Transverse colon (tissue), 4 donors: ENCODE measurements at regions not wholly inside any gene's neighbourhood (a gene's known extent, or its start where the extent isn't known, plus 50 kb on each side); places are given as distances from the start of the nearest gene placed in this dataset.
"Not testable (repeated sequence)": the region's sequence is repeated elsewhere in the genome, so short reads cannot be mapped to it uniquely, and the experiment has no call there.

ENCODE experiments used
- DNase-seq: peaks from one replicate; pipeline ENCODE4 v3.0.0-alpha.2; 2019
- H3K27ac ChIP-seq, 4 donors: fragments of 200-600 bp; sonication (generic); 2 replicates each; pipeline ENCODE4 v1.5.1; 2016 to 2018; ENCODE audit warnings: inconsistent platforms in 4 of 4
- H3K27me3 ChIP-seq: fragments of 200-600 bp; sonication (generic); 2 replicates; pipeline ENCODE4 v1.5.1; 2017; ENCODE audit warnings: inconsistent platforms
- H3K36me3 ChIP-seq, 4 donors: fragments of 200-600 bp; sonication (generic); 2 replicates each; pipeline ENCODE4 v1.5.1; 2017 to 2019; ENCODE audit warnings: inconsistent platforms in 4 of 4
- H3K4me1 ChIP-seq, 4 donors: fragments of 200-600 bp; sonication (generic); 2 replicates each; pipeline ENCODE4 v1.5.1; 2017 to 2020; ENCODE audit warnings: inconsistent platforms in 4 of 4
- H3K4me3 ChIP-seq, 4 donors: fragments of 200-600 bp; sonication (generic); 1 replicate in 1 of 4; 2 replicates in 3 of 4; pipeline versions ENCODE4 v1.5.1 to v1.6.1; 2017 to 2019; ENCODE audit warnings: inconsistent platforms in 4 of 4
- H3K9me3 ChIP-seq, 2 donors: fragments of 200-600 bp; sonication (generic); 2 replicates each; pipeline ENCODE4 v1.5.1; 2017 to 2019; ENCODE audit warnings: inconsistent platforms in 2 of 2
- EP300 ChIP-seq: sonication (generic); formaldehyde crosslinking; IDR thresholded peaks from one replicate; pipeline ENCODE4 v1.6.1; 2017; ENCODE audit warnings: antibody characterized with exemption, low read depth
- POLR2A ChIP-seq: fragments of 450-650 bp; IDR thresholded peaks from one replicate; pipeline ENCODE4 v1.6.1; 2016; ENCODE audit warnings: antibody characterized with exemption, mild to moderate bottlenecking, moderate library complexity
- POLR2AphosphoS5 ChIP-seq, 3 donors: sonication (generic); formaldehyde crosslinking; IDR thresholded peaks; one replicate each; pipeline ENCODE4 v1.6.1; 2016; ENCODE audit warnings: antibody characterized with exemption in 3 of 3
- WGBS, 2 donors: methylation state at CpG; one replicate each; pipeline ENCODE4 v1.1.5; 2018; ENCODE audit warnings: low coverage in 1 of 2; 5-methylcytosine and 5-hydroxymethylcytosine counted together
- in situ Hi-C, 4 donors: fragments of 200-750 bp; cut with MboI; loops; one replicate each; pipeline versions ENCODE4 v1.15.0 to v1.15.1; 2017; ENCODE audit warnings: low sequenced_read_pairs in 3 of 4, low pct_ligation_motif_present in 1 of 4, low pct_unique_long_range_greater_than_20kb in 1 of 4
- intact Hi-C: fragments of 100-400 bp; cut with DNase I; formaldehyde crosslinking; loops from one replicate; pipeline ENCODE4 v1.15.1; 2023; ENCODE audit warnings: low total_unique reads
- TF ChIP-seq, protein P1 (sequence below), 5 experiments: fragments of 200-600 bp in 3 of 5; fragments of 450-650 bp in 2 of 5; sonication (generic) in 3 of 5; IDR thresholded peaks; 1 replicate in 2 of 5; 2 replicates in 3 of 5; pipeline ENCODE4 v1.5.1; 2016 to 2017; ENCODE audit warnings: antibody characterized with exemption in 5 of 5, inconsistent platforms in 3 of 5, mild to moderate bottlenecking in 2 of 5, moderate library complexity in 1 of 5

DNA sequence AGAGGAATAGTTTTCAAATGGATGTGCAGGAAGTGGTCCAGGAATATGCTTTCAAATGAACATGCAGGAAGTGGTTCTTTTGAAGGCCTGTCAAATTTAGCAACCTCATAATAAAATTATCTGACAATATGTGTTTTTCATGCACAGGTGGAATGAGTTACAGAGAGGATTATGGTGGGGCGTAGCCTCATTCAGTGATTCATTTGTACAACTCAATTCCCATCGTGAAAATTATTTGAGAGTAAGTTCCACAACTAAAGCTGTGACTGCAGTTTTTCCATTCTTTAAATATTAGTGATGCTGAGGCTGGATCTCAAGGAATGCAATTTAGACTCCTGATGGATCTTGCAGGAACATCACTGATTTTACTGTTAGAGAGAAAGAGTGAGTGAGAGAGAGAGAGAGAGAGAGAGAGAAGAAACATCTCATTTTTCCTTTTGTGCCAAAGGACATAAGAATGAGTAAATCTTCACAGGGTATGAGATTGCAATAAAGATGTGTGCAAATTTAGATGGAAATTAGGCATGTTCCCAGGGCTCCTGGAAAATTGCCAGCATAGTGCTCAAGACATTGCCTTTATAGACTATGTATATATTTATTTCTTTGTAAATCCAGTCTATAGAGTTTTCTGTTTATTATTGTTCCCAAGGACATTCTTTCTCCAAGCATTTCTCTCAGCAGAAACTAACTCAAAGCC lies 394.9 kb upstream of the ZEB2 start:
- DNase-seq: no peak
- TF ChIP-seq, protein P1, sequence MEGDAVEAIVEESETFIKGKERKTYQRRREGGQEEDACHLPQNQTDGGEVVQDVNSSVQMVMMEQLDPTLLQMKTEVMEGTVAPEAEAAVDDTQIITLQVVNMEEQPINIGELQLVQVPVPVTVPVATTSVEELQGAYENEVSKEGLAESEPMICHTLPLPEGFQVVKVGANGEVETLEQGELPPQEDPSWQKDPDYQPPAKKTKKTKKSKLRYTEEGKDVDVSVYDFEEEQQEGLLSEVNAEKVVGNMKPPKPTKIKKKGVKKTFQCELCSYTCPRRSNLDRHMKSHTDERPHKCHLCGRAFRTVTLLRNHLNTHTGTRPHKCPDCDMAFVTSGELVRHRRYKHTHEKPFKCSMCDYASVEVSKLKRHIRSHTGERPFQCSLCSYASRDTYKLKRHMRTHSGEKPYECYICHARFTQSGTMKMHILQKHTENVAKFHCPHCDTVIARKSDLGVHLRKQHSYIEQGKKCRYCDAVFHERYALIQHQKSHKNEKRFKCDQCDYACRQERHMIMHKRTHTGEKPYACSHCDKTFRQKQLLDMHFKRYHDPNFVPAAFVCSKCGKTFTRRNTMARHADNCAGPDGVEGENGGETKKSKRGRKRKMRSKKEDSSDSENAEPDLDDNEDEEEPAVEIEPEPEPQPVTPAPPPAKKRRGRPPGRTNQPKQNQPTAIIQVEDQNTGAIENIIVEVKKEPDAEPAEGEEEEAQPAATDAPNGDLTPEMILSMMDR (IDR thresholded peaks at IDR 0.05): no peak
- TF ChIP-seq POLR2A (no peak), POLR2AphosphoS5 (IDR thresholded peaks at IDR 0.05) (no peak), EP300 (no peak)
- no peaks in the 10 kb centered on the region for H3K9me3 ChIP-seq
- 48 to 60% methylated on average over 2 of the region's 2 CpGs for WGBS, 2 donors
- no peaks in the 10 kb centered on the region for H3K36me3 ChIP-seq
- H3K27ac ChIP-seq: no peak overlapping the region
- H3K4me3 ChIP-seq: no peak overlapping the region
- in situ Hi-C loops: no loop called here
- no peaks in the 10 kb centered on the region for H3K27me3 ChIP-seq
- intact Hi-C loops: no loop called here
- no peaks in the 10 kb centered on the region for H3K4me1 ChIP-seq

DNA sequence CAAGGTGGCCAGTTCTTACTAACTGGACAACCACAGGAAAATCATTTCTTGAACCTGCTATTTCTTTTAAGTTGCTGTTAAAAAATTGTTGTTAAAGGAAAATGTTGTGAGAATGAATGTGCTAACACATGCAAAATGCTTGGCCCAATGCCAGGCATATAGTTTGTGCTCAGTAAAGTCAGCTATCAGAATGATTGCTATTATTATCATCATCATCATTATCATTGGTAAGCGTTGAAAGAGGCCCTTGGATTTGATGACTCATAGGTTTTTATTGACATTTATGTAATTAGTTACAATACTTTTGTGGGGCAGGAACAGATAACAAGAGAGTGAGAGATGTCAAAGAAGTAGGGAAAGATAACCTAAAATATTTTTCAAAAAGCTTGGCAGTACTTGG lies 394.2 kb upstream of the ZEB2 start:
- Histone ChIP-seq H3K4me3 (no peak overlapping the region), H3K27ac (no peak overlapping the region), H3K4me1 (no peaks in the 10 kb centered on the region), H3K27me3 (no peaks in the 10 kb centered on the region), H3K9me3 (no peaks in the 10 kb centered on the region), H3K36me3 (no peaks in the 10 kb centered on the region)
- intact Hi-C loops (no loop called here), in situ Hi-C loops (no loop called here)
- WGBS, 2 donors: 47 to 60% methylated on average over 1 of the region's 1 CpG
- DNase-seq: no peak
- TF ChIP-seq POLR2AphosphoS5 (IDR thresholded peaks at IDR 0.05) (no peak), EP300 (no peak), POLR2A (no peak)
- TF ChIP-seq, protein P1 (IDR thresholded peaks at IDR 0.05): no peak

DNA sequence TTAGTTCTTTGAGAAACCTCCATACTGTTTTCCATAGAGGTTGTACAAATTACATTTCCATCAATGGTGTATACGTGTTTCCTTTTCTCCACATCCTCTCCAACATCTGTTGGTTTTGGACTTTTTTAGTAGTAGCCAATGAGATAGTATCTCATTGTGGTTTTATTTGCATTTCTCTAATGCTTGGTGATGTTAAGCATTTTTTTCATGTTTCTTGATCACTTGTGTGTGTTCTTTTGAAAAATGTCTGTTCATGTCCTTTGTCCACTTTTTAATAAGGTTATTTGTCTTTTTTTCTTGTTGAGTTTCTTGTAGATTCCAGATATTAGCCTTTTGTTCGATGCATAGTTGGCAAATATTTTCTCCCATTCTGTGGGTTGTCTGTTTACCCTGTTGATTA lies 392.3 kb upstream of the ZEB2 start:
- in situ Hi-C loops: no loop called here
- TF ChIP-seq, protein P1 (IDR thresholded peaks at IDR 0.05): no peak
- TF ChIP-seq POLR2AphosphoS5 (IDR thresholded peaks at IDR 0.05) (no peak), EP300 (no peak), POLR2A (no peak)
- H3K9me3 ChIP-seq: no peaks in the 10 kb centered on the region
- no peak overlapping the region for H3K4me3 ChIP-seq
- intact Hi-C loops: no loop called here
- no peaks in the 10 kb centered on the region for H3K27me3 ChIP-seq
- WGBS, 2 donors: 79 to 90% methylated on average over 2 of the region's 2 CpGs
- H3K27ac ChIP-seq: no peak overlapping the region
- no peak for DNase-seq
- H3K36me3 ChIP-seq: no peaks in the 10 kb centered on the region
- no peaks in the 10 kb centered on the region for H3K4me1 ChIP-seq

DNA sequence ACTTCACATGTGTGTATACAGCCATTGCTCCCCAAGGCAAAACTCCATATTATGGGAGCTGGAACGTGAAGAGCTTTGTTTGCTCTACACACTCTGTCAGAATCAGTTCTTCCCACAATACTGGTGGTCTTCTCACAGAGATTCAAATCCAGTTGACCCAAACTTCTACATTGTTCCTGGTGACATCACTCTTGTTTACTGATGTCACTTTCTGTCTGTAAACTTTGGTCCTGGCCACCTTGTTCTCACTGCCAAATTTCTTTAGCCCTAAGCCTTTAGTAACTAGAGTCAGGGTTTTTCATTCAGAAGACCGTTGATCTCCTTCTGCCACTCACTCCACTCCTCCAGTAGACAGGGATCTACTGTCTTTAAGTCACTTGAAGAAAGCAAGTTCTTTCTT lies 386.0 kb upstream of the ZEB2 start:
- in situ Hi-C loops (no loop called here), intact Hi-C loops (no loop called here)
- Histone ChIP-seq H3K36me3 (no peaks in the 10 kb centered on the region), H3K4me1 (no peaks in the 10 kb centered on the region), H3K27ac (no peak overlapping the region), H3K27me3 (no peaks in the 10 kb centered on the region), H3K4me3 (no peak overlapping the region), H3K9me3 (no peaks in the 10 kb centered on the region)
- WGBS, 2 donors: 63 to 75% methylated on average over 1 to 2 of the region's 2 CpGs
- DNase-seq: no peak
- TF ChIP-seq EP300: no peak
- TF ChIP-seq POLR2AphosphoS5 (IDR thresholded peaks at IDR 0.05): no peak

DNA sequence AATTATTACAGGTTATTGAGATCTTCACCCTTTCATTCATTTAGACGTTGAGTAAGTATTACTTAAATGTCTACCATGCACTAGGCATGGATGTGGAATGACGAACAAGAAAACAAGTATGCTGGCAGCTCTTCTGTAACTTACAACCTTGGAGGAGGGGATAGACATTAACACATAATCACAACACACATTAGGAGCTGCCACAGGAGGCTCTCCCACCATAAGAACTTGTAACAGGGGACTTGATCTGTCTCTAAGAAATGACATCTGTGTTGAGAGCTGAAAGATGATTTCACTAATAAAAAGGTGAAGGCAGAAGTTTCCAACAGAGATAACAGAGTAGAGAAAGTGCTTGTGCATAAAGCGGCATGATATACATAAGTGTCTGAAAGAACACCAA lies 384.7 kb upstream of the ZEB2 start:
- no peaks in the 10 kb centered on the region for H3K36me3 ChIP-seq
- WGBS, 2 donors: 89 to 93% methylated on average over 3 of the region's 3 CpGs

DNA sequence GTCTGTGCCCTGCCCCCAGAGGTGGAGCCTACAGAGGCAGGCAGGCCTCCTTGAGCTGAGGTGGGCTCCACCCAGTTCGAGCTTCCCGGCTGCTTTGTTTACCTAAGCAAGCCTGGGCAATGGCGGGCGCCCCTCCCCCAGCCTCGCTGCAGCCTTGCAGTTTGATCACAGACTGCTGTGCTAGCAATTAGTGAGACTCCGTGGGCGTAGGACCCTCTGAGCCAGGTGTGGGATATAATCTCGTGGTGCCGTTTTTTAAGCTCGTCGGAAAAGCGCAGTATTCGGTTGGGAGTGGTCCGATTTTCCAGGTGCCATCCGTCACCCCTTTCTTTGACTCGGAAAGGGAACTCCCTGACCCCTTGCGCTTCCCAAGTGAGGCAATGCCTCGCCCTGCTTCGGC lies 383.1 kb upstream of the ZEB2 start:
- H3K4me3 ChIP-seq, H3K9me3 ChIP-seq, DNase-seq: not testable (repeated sequence)

More for the DNA sequence above, 384.7 kb upstream of the ZEB2 start:
- Histone ChIP-seq H3K9me3 (no peaks in the 10 kb centered on the region), H3K4me3 (no peak overlapping the region), H3K4me1 (no peaks in the 10 kb centered on the region), H3K27me3 (no peaks in the 10 kb centered on the region), H3K27ac (no peak overlapping the region)
- in situ Hi-C loops (no loop called here), intact Hi-C loops (no loop called here)
- TF ChIP-seq EP300: no peak
- TF ChIP-seq POLR2A: no peak
- TF ChIP-seq, protein P1 (IDR thresholded peaks at IDR 0.05): no peak
- TF ChIP-seq POLR2AphosphoS5 (IDR thresholded peaks at IDR 0.05): no peak
- DNase-seq: no peak

DNA sequence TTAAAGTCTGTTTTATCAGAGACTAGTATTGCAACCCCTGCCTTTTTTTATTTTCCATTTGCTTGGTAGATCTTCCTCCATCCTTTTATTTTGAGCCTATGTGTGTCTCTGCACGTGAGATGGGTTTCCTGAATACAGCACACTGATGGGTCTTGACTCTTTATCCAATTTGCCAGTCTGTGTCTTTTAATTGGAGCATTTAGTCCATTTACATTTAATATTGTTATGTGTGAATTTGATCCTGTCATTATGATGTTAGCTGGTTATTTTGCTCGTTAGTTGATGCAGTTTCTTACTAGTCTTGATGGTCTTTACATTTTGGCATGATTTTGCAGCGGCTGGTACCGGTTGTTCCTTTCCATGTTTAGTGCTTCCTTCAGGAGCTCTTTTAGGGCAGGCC lies 381.5 kb upstream of the ZEB2 start:
- H3K9me3 ChIP-seq, H3K4me1 ChIP-seq, intact Hi-C loops, DNase-seq, in situ Hi-C loops, H3K36me3 ChIP-seq, H3K27ac ChIP-seq, H3K27me3 ChIP-seq, H3K4me3 ChIP-seq: not testable (repeated sequence)
- 67% methylated on average over 4 of the region's 4 CpGs; no CpG with 5 or more reads in 1 of the 2 donors for whole genome bisulfite sequencing, 2 donors

More for the DNA sequence above, 383.1 kb upstream of the ZEB2 start:
- H3K27ac ChIP-seq, intact Hi-C loops, H3K4me1 ChIP-seq, in situ Hi-C loops, H3K27me3 ChIP-seq, H3K36me3 ChIP-seq: not testable (repeated sequence)
- 85 to 100% methylated on average over 2 to 18 of the region's 19 CpGs for WGBS, 2 donors
